ENCODE measurements at regions not wholly inside any gene's neighbourhood (a gene's known extent, or its start where the extent isn't known, plus 50 kb on each side); places are given as distances from the start of the nearest gene placed in this dataset.
A peak's percentile ranks its signal among the peaks of the same experiment; 100 is the strongest.

GRCh38 chr17:56648321-56648720, 54.8 kb downstream of the NOG start:
- no peak for DNase-seq (ENCODE audit: low read depth)

- DNase-seq (ENCODE audit: low read depth): no peak
Measured at GRCh38 chr17:56648806-56649205, 55.3 kb downstream of the NOG start.

GRCh38 chr17:56652628-56653027, 59.1 kb downstream of the NOG start:
- no peak for DNase-seq (ENCODE audit: low read depth)

- peak; percentile 3 for DNase-seq (ENCODE audit: low read depth)
Measured at GRCh38 chr17:56653877-56654276, 60.4 kb downstream of the NOG start.

- DNase-seq (ENCODE audit: low read depth): no peak
Measured at GRCh38 chr17:56656701-56657327, 63.3 kb downstream of the NOG start.

- DNase-seq (ENCODE audit: low read depth): no peak
Measured at GRCh38 chr17:56658648-56659047, 65.1 kb downstream of the NOG start.

GRCh38 chr17:56659622-56660021, 66.1 kb downstream of the NOG start:
- no peak for DNase-seq (ENCODE audit: low read depth)

GRCh38 chr17:56661906-56662305, 68.4 kb downstream of the NOG start:
- DNase-seq (ENCODE audit: low read depth): no peak

GRCh38 chr17:56665864-56666263, 72.4 kb downstream of the NOG start:
- DNase-seq (ENCODE audit: low read depth): no peak

GRCh38 chr17:56667925-56668458, 74.5 kb downstream of the NOG start:
- no peak for DNase-seq (ENCODE audit: low read depth)

- no peak for DNase-seq (ENCODE audit: low read depth)
Measured at GRCh38 chr17:56672195-56672594, 78.7 kb downstream of the NOG start.

GRCh38 chr17:56674401-56674925, 81.0 kb downstream of the NOG start:
- no peak for DNase-seq (ENCODE audit: low read depth)

GRCh38 chr17:56675876-56676660, 82.6 kb downstream of the NOG start:
- no peak for DNase-seq (ENCODE audit: low read depth)

GRCh38 chr17:56676810-56677209, 83.3 kb downstream of the NOG start:
- no peak for DNase-seq (ENCODE audit: low read depth)

GRCh38 chr17:56678249-56679114, 85.0 kb downstream of the NOG start:
- no peak for DNase-seq (ENCODE audit: low read depth)

GRCh38 chr17:56679115-56679776, 85.7 kb downstream of the NOG start:
- DNase-seq (ENCODE audit: low read depth): no peak

GRCh38 chr17:56679777-56680422, 86.4 kb downstream of the NOG start:
- no peak for DNase-seq (ENCODE audit: low read depth)

GRCh38 chr17:56680676-56681075, 87.2 kb downstream of the NOG start:
- no peak for DNase-seq (ENCODE audit: low read depth)

- no peak for DNase-seq (ENCODE audit: low read depth)
Measured at GRCh38 chr17:56681561-56682266, 88.2 kb downstream of the NOG start.

GRCh38 chr17:56688151-56688550, 94.7 kb downstream of the NOG start:
- no peak for DNase-seq (ENCODE audit: low read depth)

All from activated T-helper 9 cell treated with anti-CD3 and anti-CD28 coated beads, Interleukin-2, amount 50 U/mL, for 16 hours (primary cell).